ENCODE measurements at regions not wholly inside any gene's neighbourhood (a gene's known extent, or its start where the extent isn't known, plus 50 kb on each side); places are given as distances from the start of the nearest gene placed in this dataset.
"Not testable (repeated sequence)": the region's sequence is repeated elsewhere in the genome, so short reads cannot be mapped to it uniquely, and the experiment has no call there.

- DNase-seq (ENCODE audit: low spot score), result no peak
These were observed 307.2 kb downstream of the HIVEP2 start for GRCh38 chr6:142637624-142638351.

- no peak for DNase-seq (ENCODE audit: low spot score)
These were observed 302.3 kb downstream of the HIVEP2 start for GRCh38 chr6:142642651-142643050.

DNA sequence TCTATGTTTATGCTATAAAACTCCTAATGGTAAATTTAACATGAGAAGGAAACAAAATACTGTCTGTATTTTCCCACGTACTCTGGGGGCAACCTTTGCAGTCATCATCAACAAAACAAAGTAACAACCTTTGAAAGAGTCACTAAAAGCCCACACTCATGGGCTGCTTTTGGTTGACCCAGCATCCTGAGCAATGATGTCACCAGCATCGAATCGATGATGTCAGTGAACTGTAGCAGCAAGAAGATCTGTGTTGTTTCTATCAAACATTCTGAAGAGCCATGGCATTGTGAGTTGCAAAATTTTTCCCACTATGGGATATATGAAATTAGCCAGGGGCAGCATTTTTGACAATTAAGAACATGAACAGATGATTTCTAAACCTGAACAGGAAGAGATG is 300.1 kb downstream of the HIVEP2 start:
- no peak for DNase-seq (ENCODE audit: low spot score)

GRCh38 chr6:142645663-142646062 is 299.3 kb downstream of the HIVEP2 start:
- no peak for DNase-seq (ENCODE audit: low spot score)

- DNase-seq (ENCODE audit: low spot score), result no peak
These were observed 297.4 kb downstream of the HIVEP2 start for GRCh38 chr6:142647449-142648035.

DNA sequence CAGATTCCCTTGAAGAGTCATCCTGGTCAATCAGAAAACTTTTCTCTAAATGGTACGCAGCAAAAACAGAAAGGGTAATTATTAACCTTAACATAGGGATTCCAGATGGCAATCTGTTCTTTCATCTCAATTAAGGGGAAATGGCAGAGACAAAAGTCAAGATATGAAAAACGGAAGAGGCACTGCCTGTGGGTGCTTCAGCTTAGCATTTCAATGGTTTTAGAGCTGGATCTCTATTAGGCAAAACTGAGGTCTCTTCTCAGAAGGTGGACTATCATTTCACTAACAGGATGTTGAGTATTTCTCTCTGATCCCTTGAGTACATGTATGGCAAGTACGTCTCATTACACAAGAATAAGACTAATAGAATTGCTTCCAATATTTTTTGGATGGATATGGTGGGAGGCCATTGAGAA is 296.9 kb downstream of the HIVEP2 start:
- no peak for DNase-seq (ENCODE audit: low spot score)

DNA sequence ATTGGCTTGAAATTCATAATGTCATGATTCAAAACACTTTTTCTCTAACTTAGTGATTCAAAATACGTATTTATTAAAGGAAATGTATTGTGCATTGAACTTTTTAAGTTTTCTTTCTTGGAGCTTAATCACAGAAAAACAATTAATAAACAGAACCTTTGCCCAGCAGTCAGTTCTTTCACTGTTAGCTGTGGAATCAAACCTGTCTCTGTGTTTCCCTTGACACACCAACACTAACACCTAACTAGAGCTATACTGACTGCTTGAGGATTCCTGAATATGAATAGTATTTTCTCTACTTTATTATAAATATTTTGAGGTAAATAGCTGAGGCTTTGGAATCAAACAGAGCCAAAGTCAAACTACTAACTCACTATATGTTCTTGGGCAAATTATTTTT is 296.4 kb downstream of the HIVEP2 start:
- DNase-seq (ENCODE audit: low spot score), result no peak

- DNase-seq (ENCODE audit: low spot score), result not testable (repeated sequence)
These were observed 295.3 kb downstream of the HIVEP2 start for GRCh38 chr6:142649438-142650234.

GRCh38 chr6:142651384-142651783 is 293.6 kb downstream of the HIVEP2 start:
- DNase-seq (ENCODE audit: low spot score), result no peak

GRCh38 chr6:142653710-142654420 is 291.1 kb downstream of the HIVEP2 start:
- DNase-seq (ENCODE audit: low spot score), result no peak

- DNase-seq (ENCODE audit: low spot score), result no peak
These were observed 285.3 kb downstream of the HIVEP2 start for GRCh38 chr6:142659661-142660060.

DNA sequence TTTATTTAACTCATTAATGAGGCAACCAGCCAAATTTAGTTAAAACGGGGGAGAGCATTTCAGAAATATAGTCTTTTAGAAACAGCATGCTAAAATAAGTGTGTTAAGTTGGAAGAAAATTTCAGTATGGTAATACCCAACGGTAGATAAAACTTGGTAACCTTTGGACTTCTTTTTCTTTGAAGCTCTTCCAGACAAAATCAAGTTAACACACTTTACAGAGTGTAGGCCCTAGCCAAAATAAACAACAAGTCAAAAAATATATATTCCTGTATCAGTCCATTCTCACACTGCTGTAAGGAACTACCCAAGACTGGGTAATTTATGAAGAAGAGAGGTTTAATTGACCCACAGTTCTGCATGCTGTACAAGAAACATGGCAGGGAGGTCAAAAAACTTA is 279.6 kb downstream of the HIVEP2 start:
- DNase-seq (ENCODE audit: low spot score), result no peak

DNA sequence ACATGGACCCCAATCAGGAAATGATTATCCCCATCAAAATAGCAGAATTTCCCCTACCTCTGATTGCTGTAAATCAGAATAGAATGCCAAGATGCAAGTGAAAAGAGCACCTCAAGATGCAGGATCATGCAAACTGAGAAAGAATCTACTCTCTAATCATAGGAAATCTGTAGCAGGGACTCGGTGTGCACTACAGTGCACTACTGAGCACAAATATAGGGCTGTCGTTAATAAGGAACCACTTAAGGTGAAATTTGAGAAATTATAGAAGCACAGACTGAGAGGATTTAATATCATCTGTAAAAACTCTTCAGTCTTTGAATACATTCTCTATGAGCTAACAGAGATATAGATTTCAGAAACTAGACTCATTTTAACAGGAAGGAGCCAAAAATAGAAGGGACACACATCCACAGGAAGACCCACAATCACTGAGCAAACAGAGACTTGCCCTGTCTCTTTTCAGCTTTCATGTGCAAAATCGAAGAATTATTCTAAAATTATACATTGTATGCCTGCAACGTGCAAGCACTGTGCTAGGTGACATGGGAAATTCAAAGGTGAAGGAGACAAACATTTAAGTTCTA is 278.3 kb downstream of the HIVEP2 start:
- DNase-seq (ENCODE audit: low spot score), result no peak

DNA sequence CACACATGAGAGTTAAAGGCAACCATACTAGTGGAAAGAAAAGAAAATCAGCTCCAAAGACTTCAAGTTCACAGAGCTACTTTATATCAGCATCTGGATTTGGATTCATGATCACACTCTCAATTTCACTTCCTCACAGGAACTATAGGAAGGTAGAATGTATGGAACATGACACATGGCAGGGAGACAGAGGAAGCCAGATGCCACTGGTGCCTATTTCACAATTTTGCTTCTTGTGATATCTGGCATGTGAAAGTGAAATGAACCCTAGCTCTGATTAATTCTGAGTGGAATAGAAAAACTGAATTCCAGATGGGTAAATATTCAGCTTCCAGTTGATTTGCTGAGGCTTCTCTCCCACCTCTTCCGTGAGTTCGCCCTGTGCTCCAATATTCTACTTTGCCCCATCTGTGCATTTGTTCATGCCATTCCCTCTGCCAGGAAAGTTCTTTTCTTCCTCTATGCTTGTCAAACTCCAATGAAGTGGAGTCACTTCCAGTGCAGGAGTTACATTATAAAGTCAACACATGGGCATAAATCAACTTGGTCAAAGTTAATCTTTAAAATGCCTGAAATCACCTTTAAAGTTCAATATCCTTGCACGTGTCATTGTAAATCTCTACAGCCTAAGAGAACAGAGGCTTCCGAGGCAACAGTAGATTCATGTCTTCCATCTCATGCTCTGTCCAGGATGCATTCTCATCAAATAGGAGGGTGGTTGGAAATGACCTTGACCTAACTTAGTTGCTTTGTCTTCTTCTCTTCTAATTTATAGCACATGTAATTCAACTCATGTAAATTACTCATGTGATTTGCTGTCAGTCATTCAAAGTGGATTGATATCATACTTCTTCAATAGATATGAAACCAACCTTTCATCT is 275.3 kb downstream of the HIVEP2 start:
- DNase-seq (ENCODE audit: low spot score), result no peak

GRCh38 chr6:142671791-142672190 is 273.2 kb downstream of the HIVEP2 start:
- DNase-seq (ENCODE audit: low spot score), result no peak

GRCh38 chr6:142675517-142675916 is 269.5 kb downstream of the HIVEP2 start:
- DNase-seq (ENCODE audit: low spot score), result no peak

DNA sequence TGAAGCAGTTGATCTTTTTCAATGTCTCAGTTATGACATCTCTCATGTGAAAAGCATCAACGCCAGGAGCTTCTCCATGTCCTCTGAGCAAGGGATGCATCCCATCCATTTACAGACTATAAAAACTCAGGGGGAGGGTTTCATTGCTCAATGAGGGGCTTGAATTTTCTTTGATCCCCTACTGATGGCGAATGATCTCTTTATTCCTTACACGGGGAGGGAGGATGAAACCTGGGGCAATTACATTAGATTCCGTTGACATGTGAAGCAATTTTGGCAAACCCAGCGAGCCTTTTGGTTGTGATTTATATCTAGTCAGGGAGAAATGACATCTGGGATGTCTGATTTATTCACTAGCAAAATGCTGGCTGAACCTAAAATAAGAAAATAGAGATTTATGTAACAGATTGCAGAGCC is 268.9 kb downstream of the HIVEP2 start:
- DNase-seq (ENCODE audit: low spot score), result no peak

DNA sequence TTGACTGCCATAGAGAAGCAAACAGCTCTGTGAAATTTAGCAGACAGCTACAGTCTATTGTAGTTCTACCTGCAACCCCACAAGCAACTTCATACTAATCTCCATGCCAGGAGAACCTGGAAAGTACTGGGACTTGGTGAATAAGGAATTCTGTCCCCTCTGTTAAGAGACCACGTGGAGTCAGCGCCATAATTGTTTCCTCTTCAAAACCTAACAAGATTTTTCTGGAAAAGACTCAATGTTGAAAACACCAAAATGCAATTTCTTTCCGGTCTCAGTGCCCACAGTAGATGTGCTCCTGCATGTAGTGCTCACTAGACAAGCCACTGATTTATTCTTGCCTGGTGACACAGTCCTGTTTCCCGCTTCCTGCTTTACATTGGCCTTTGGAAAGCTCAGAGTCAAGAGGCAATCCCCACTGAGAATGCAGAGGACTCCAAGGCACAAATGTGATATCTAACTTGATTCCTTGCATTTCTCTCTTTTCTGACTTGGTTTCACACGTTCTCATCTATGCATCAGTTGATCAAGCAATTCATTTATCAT is 268.3 kb downstream of the HIVEP2 start:
- no peak for DNase-seq (ENCODE audit: low spot score)

- DNase-seq (ENCODE audit: low spot score), result peak; percentile 27
These were observed 264.9 kb downstream of the HIVEP2 start for GRCh38 chr6:142679907-142680700.

DNA sequence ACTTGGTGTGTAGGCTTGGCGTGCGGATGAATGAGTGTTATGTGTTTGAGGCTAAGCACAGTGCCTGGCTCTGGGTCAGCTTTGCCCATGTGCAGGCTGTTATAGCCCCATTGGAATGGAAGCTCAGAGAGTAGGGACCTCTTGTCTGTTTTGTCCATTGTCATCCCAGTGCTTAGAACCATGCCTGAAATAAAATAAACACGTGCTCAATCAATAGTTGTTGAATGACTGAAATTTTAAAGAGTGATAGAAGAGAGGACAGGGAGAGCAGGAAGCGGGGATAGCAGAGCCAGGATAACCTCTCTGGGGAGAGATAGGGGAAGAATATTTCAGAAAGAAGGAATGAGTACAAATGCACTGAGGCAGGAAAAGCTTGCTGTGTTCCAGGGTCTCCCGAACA is 263.9 kb downstream of the HIVEP2 start:
- no peak for DNase-seq (ENCODE audit: low spot score)
